Neural progenitor cell (in vitro differentiated cells): ENCODE measurements at regions not wholly inside any gene's neighbourhood (a gene's known extent, or its start where the extent isn't known, plus 50 kb on each side); places are given as distances from the start of the nearest gene placed in this dataset.

Experiments
- DNase-seq: peaks from one replicate; pipeline ENCODE4 v3.0.0-alpha.2; 2016; ENCODE audit warnings: low spot score
- H2AFZ ChIP-seq: fragments of 200-600 bp; sonication (generic); replicated peaks from 2 replicates; pipeline ENCODE4 v1.6.1; 2016; ENCODE audit warnings: antibody characterized with exemption
- H3F3A ChIP-seq: fragments of 200-600 bp; sonication (generic); 2 replicates; pipeline ENCODE4 v1.6.1; 2016; ENCODE audit warnings: antibody characterized with exemption, low read depth
- H3K27ac ChIP-seq: fragments of 200-600 bp; sonication (generic); 2 replicates; pipeline ENCODE4 v1.5.1; 2016; ENCODE audit warnings: mild to moderate bottlenecking
- H3K27me3 ChIP-seq: fragments of 200-600 bp; sonication (generic); 2 replicates; pipeline ENCODE4 v1.6.1; 2016; ENCODE audit warnings: mild to moderate bottlenecking, moderate library complexity
- H3K36me3 ChIP-seq: fragments of 200-600 bp; sonication (generic); 2 replicates; pipeline ENCODE4 v1.5.1; 2016
- H3K4me1 ChIP-seq: fragments of 200-600 bp; sonication (generic); 2 replicates; pipeline ENCODE4 v1.6.1; 2016; ENCODE audit warnings: mixed run types
- H3K4me2 ChIP-seq: fragments of 200-600 bp; sonication (generic); 2 replicates; pipeline ENCODE4 v1.6.1; 2016
- H3K4me3 ChIP-seq: fragments of 200-600 bp; sonication (generic); 2 replicates; pipeline ENCODE4 v1.5.1; 2016
- H3K79me2 ChIP-seq: fragments of 200-600 bp; sonication (generic); 2 replicates; pipeline ENCODE4 v1.6.1; 2016; ENCODE audit warnings: low read depth
- H3K9ac ChIP-seq: fragments of 200-600 bp; sonication (generic); 2 replicates; pipeline ENCODE4 v1.6.1; 2016
- H3K9me3 ChIP-seq: fragments of 200-600 bp; sonication (generic); 2 replicates; pipeline ENCODE4 v1.5.1; 2016; ENCODE audit warnings: low read depth
- H4K20me1 ChIP-seq: fragments of 200-600 bp; sonication (generic); 2 replicates; pipeline ENCODE4 v1.6.1; 2016; ENCODE audit warnings: low read depth
- H3K27ac Mint-ChIP-seq: 3 replicates; pipeline ENCODE4 v1.8.0; 2021; ENCODE audit warnings: mixed read lengths
- H3K27me3 Mint-ChIP-seq: 2 replicates; pipeline ENCODE4 v1.8.0; 2022; ENCODE audit warnings: low read depth, mild to moderate bottlenecking, inconsistent platforms, moderate library complexity, mixed read lengths; ENCODE audit not compliant: insufficient read depth
- H3K36me3 Mint-ChIP-seq: 3 replicates; pipeline ENCODE4 v1.8.0; 2021; ENCODE audit warnings: mixed read lengths
- H3K4me1 Mint-ChIP-seq: 3 replicates; pipeline ENCODE4 v1.8.0; 2021; ENCODE audit warnings: mixed read lengths
- H3K4me3 Mint-ChIP-seq: 3 replicates; pipeline ENCODE4 v1.8.0; 2021; ENCODE audit warnings: mild to moderate bottlenecking, moderate library complexity, mixed read lengths
- H3K9me3 Mint-ChIP-seq: 3 replicates; pipeline ENCODE4 v1.8.0; 2020; ENCODE audit warnings: mixed read lengths
- EZH2 ChIP-seq: fragments of 200-600 bp; sonication (generic); IDR thresholded peaks from 2 replicates; pipeline ENCODE4 v1.6.1; 2017; ENCODE audit warnings: antibody characterized with exemption, mild to moderate bottlenecking, moderate library complexity
- EZH2phosphoT487 ChIP-seq: fragments of 200-600 bp; sonication (generic); IDR thresholded peaks from 2 replicates; pipeline ENCODE4 v1.6.1; 2017; ENCODE audit warnings: antibody characterized with exemption
- TF ChIP-seq, protein P1 (sequence below): fragments of 200-600 bp; sonication (generic); IDR thresholded peaks from 2 replicates; pipeline ENCODE4 v1.5.1; 2017; ENCODE audit warnings: antibody characterized with exemption, mild to moderate bottlenecking

DNA sequence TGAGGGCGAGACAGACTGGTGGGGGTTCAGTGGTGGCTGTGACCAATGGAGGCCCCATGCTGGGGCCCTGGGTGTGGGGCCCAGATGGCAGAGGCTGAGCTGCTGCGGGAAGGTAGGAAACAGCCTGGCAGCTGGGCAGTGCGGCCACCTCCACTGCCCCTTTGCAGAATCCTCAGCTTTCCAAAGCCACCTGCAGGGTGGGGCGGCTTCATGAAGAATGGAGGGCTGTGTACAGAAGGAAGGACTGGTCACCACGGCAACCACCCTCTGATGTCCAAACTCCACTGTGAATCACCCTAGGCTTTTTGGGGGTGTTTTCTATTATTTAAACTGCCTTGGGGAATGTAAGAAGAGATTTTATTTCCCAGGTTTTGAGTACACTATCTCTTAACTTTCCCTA, 166.3 kb upstream of the NAV2 start:
- H3K4me1 Mint-ChIP-seq: peaks cover 55% of the 10 kb centered on the region
- TF ChIP-seq EZH2 (no peak), EZH2phosphoT487 (no peak)
- TF ChIP-seq, protein P1, sequence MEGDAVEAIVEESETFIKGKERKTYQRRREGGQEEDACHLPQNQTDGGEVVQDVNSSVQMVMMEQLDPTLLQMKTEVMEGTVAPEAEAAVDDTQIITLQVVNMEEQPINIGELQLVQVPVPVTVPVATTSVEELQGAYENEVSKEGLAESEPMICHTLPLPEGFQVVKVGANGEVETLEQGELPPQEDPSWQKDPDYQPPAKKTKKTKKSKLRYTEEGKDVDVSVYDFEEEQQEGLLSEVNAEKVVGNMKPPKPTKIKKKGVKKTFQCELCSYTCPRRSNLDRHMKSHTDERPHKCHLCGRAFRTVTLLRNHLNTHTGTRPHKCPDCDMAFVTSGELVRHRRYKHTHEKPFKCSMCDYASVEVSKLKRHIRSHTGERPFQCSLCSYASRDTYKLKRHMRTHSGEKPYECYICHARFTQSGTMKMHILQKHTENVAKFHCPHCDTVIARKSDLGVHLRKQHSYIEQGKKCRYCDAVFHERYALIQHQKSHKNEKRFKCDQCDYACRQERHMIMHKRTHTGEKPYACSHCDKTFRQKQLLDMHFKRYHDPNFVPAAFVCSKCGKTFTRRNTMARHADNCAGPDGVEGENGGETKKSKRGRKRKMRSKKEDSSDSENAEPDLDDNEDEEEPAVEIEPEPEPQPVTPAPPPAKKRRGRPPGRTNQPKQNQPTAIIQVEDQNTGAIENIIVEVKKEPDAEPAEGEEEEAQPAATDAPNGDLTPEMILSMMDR: no peak
- H3K36me3 ChIP-seq: no peaks in the 10 kb centered on the region

GRCh38 chr11:19541521-19542049, 171.1 kb upstream of the NAV2 start:
- TF ChIP-seq EZH2phosphoT487 (no peak), EZH2 (no peak)
- TF ChIP-seq, protein P1: no peak
- H3K4me1 Mint-ChIP-seq: peaks cover 47% of the 10 kb centered on the region
- H3K4me1 ChIP-seq: peaks cover 26% of the 10 kb centered on the region
- peaks cover 5% of the 10 kb centered on the region for H3F3A ChIP-seq
- no peaks in the 10 kb centered on the region for H3K79me2 ChIP-seq
- no peaks in the 10 kb centered on the region for H3K36me3 ChIP-seq
- no peaks in the 10 kb centered on the region for H3K36me3 Mint-ChIP-seq
- H3K27ac ChIP-seq: no peak overlapping the region
- H3K27me3 Mint-ChIP-seq: peaks cover 3% of the 10 kb centered on the region
- no peaks in the 10 kb centered on the region for H3K9me3 ChIP-seq
- no peak for DNase-seq
- H3K27me3 ChIP-seq: peaks cover 32% of the 10 kb centered on the region
- H2AFZ ChIP-seq: no peak overlapping the region
- no peak overlapping the region for H3K27ac Mint-ChIP-seq
- H4K20me1 ChIP-seq: peaks cover 7% of the 10 kb centered on the region
- H3K4me2 ChIP-seq: no peak overlapping the region
- H3K9me3 Mint-ChIP-seq: no peaks in the 10 kb centered on the region
- H3K4me3 ChIP-seq: no peak overlapping the region
- H3K4me3 Mint-ChIP-seq: no peak overlapping the region
- H3K9ac ChIP-seq: no peak overlapping the region

More for the DNA sequence above, 166.3 kb upstream of the NAV2 start:
- Histone ChIP-seq H3K9ac (no peak overlapping the region), H3K27me3 (peaks cover 27% of the 10 kb centered on the region), H2AFZ (no peak overlapping the region), H3K4me1 (peaks cover 18% of the 10 kb centered on the region), H4K20me1 (no peaks in the 10 kb centered on the region), H3K79me2 (no peaks in the 10 kb centered on the region), H3F3A (no peaks in the 10 kb centered on the region), H3K4me3 (no peak overlapping the region), H3K9me3 (no peaks in the 10 kb centered on the region), H3K4me2 (peak overlapping the region; percentile 18), H3K27ac (no peak overlapping the region)
- Mint-ChIP-seq H3K27me3 (peaks cover 13% of the 10 kb centered on the region), H3K36me3 (no peaks in the 10 kb centered on the region), H3K9me3 (no peaks in the 10 kb centered on the region), H3K27ac (no peak overlapping the region), H3K4me3 (peak overlapping the region; percentile 20)
- peak; percentile 72 for DNase-seq

- H3K4me2 ChIP-seq: peak overlapping the region; percentile 62
- Mint-ChIP-seq H3K4me1 (peaks cover 40% of the 10 kb centered on the region), H3K27me3 (peaks cover 6% of the 10 kb centered on the region), H3K4me3 (no peak overlapping the region), H3K27ac (peak overlapping the region; percentile 5), H3K36me3 (no peaks in the 10 kb centered on the region), H3K9me3 (no peaks in the 10 kb centered on the region)
- peaks cover 7% of the 10 kb centered on the region for H4K20me1 ChIP-seq
- no peaks in the 10 kb centered on the region for H3K9me3 ChIP-seq
- H3K9ac ChIP-seq: no peak overlapping the region
- peaks cover 5% of the 10 kb centered on the region for H3F3A ChIP-seq
- no peak overlapping the region for H2AFZ ChIP-seq
- H3K27me3 ChIP-seq: peaks cover 27% of the 10 kb centered on the region
- peak; percentile 88 for DNase-seq
- H3K27ac ChIP-seq: no peak overlapping the region
- no peak overlapping the region for H3K4me3 ChIP-seq
- H3K36me3 ChIP-seq: no peaks in the 10 kb centered on the region
- peaks cover 18% of the 10 kb centered on the region for H3K4me1 ChIP-seq
- TF ChIP-seq EZH2 (no peak), EZH2phosphoT487 (no peak)
- TF ChIP-seq, protein P1: no peak
- no peaks in the 10 kb centered on the region for H3K79me2 ChIP-seq
These were observed 172.8 kb upstream of the NAV2 start for GRCh38 chr11:19539861-19540260.
